SJCRH30 (cell line): ENCODE measurements at regions not wholly inside any gene's neighbourhood (a gene's known extent, or its start where the extent isn't known, plus 50 kb on each side); places are given as distances from the start of the nearest gene placed in this dataset.

Source experiments
- DNase-seq, 2 experiments: peaks; one replicate each; pipeline ENCODE4 v3.0.0-alpha.2; 2015 to 2020
- H3K27ac ChIP-seq: fragments of 250-450 bp; sonication (Bioruptor Pico); 2 replicates; pipeline ENCODE4 v1.5.1; 2020; ENCODE audit warnings: mild to moderate bottlenecking, moderate library complexity
- H3K27me3 ChIP-seq: fragments of 250-450 bp; sonication (Bioruptor Pico); 2 replicates; pipeline ENCODE4 v1.5.1; 2020; ENCODE audit warnings: mild to moderate bottlenecking, moderate library complexity
- H3K36me3 ChIP-seq: fragments of 250-450 bp; sonication (Bioruptor Pico); 2 replicates; pipeline ENCODE4 v1.5.1; 2020; ENCODE audit warnings: mild to moderate bottlenecking, moderate library complexity
- H3K4me1 ChIP-seq: fragments of 250-450 bp; sonication (Bioruptor Pico); 2 replicates; pipeline ENCODE4 v1.5.1; 2020; ENCODE audit warnings: mild to moderate bottlenecking, moderate library complexity
- H3K4me3 ChIP-seq: fragments of 250-450 bp; sonication (Bioruptor Pico); 2 replicates; pipeline ENCODE4 v1.5.1; 2020; ENCODE audit warnings: mild to moderate bottlenecking, moderate library complexity
- H3K9me3 ChIP-seq: fragments of 250-450 bp; sonication (Bioruptor Pico); replicated peaks from 2 replicates; pipeline ENCODE4 v1.5.1; 2020; ENCODE audit warnings: mild to moderate bottlenecking, moderate library complexity

- Histone ChIP-seq H3K4me1 (no peaks in the 10 kb centered on the region), H3K36me3 (no peaks in the 10 kb centered on the region), H3K27ac (no peak overlapping the region), H3K27me3 (no peaks in the 10 kb centered on the region), H3K4me3 (no peak overlapping the region), H3K9me3 (no peaks in the 10 kb centered on the region)
- peak in 1 of 2 experiments; percentile 5 for DNase-seq
These were observed 265.2 kb upstream of the PPP2R2D start for GRCh38 chr10:131635564-131636015.

- Histone ChIP-seq H3K4me1 (no peaks in the 10 kb centered on the region), H3K27me3 (no peaks in the 10 kb centered on the region), H3K27ac (no peak overlapping the region), H3K36me3 (no peaks in the 10 kb centered on the region), H3K9me3 (no peaks in the 10 kb centered on the region), H3K4me3 (no peak overlapping the region)
- no peak for DNase-seq
These were observed 264.7 kb upstream of the PPP2R2D start for GRCh38 chr10:131636116-131636515.

GRCh38 chr10:131636841-131637724 lies 263.7 kb upstream of the PPP2R2D start:
- no peak for DNase-seq
- H3K27ac ChIP-seq = no peak overlapping the region
- H3K36me3 ChIP-seq = no peaks in the 10 kb centered on the region
- no peaks in the 10 kb centered on the region for H3K27me3 ChIP-seq
- H3K4me3 ChIP-seq = no peak overlapping the region
- H3K4me1 ChIP-seq = no peaks in the 10 kb centered on the region
- H3K9me3 ChIP-seq = no peaks in the 10 kb centered on the region

- no peaks in the 10 kb centered on the region for H3K27me3 ChIP-seq
- H3K27ac ChIP-seq = no peak overlapping the region
- no peak for DNase-seq
- no peaks in the 10 kb centered on the region for H3K9me3 ChIP-seq
- H3K4me3 ChIP-seq = no peak overlapping the region
- H3K36me3 ChIP-seq = no peaks in the 10 kb centered on the region
- H3K4me1 ChIP-seq = no peaks in the 10 kb centered on the region
These were observed 262.5 kb upstream of the PPP2R2D start for GRCh38 chr10:131638049-131638879.

GRCh38 chr10:131638880-131639278 lies 261.9 kb upstream of the PPP2R2D start:
- Histone ChIP-seq H3K36me3 (no peaks in the 10 kb centered on the region), H3K4me1 (no peaks in the 10 kb centered on the region), H3K9me3 (no peaks in the 10 kb centered on the region), H3K27ac (no peak overlapping the region), H3K4me3 (no peak overlapping the region), H3K27me3 (no peaks in the 10 kb centered on the region)
- DNase-seq = no peak

GRCh38 chr10:131640045-131640644 lies 260.7 kb upstream of the PPP2R2D start:
- H3K27me3 ChIP-seq = no peaks in the 10 kb centered on the region
- no peak overlapping the region for H3K4me3 ChIP-seq
- no peaks in the 10 kb centered on the region for H3K36me3 ChIP-seq
- no peaks in the 10 kb centered on the region for H3K9me3 ChIP-seq
- H3K27ac ChIP-seq = no peak overlapping the region
- H3K4me1 ChIP-seq = no peaks in the 10 kb centered on the region
- no peak for DNase-seq

- H3K9me3 ChIP-seq = no peaks in the 10 kb centered on the region
- H3K4me1 ChIP-seq = no peaks in the 10 kb centered on the region
- H3K36me3 ChIP-seq = no peaks in the 10 kb centered on the region
- no peak overlapping the region for H3K27ac ChIP-seq
- no peaks in the 10 kb centered on the region for H3K27me3 ChIP-seq
- DNase-seq = no peak
- no peak overlapping the region for H3K4me3 ChIP-seq
These were observed 259.6 kb upstream of the PPP2R2D start for GRCh38 chr10:131641231-131641630.

GRCh38 chr10:131641898-131642297 lies 258.9 kb upstream of the PPP2R2D start:
- no peak for DNase-seq
- no peaks in the 10 kb centered on the region for H3K9me3 ChIP-seq
- no peaks in the 10 kb centered on the region for H3K36me3 ChIP-seq

GRCh38 chr10:131642966-131643365 lies 257.8 kb upstream of the PPP2R2D start:
- Histone ChIP-seq H3K9me3 (no peaks in the 10 kb centered on the region), H3K27ac (no peak overlapping the region), H3K27me3 (no peaks in the 10 kb centered on the region), H3K4me3 (no peak overlapping the region), H3K36me3 (no peaks in the 10 kb centered on the region), H3K4me1 (no peaks in the 10 kb centered on the region)
- DNase-seq = no peak

More at GRCh38 chr10:131641898-131642297, 258.9 kb upstream of the PPP2R2D start:
- Histone ChIP-seq H3K4me1 (no peaks in the 10 kb centered on the region), H3K4me3 (no peak overlapping the region), H3K27ac (no peak overlapping the region), H3K27me3 (no peaks in the 10 kb centered on the region)

GRCh38 chr10:131644289-131644688 lies 256.5 kb upstream of the PPP2R2D start:
- Histone ChIP-seq H3K9me3 (no peaks in the 10 kb centered on the region), H3K4me1 (no peaks in the 10 kb centered on the region), H3K27ac (no peak overlapping the region), H3K4me3 (no peak overlapping the region), H3K27me3 (no peaks in the 10 kb centered on the region), H3K36me3 (no peaks in the 10 kb centered on the region)
- DNase-seq = no peak

- Histone ChIP-seq H3K27ac (no peak overlapping the region), H3K27me3 (no peaks in the 10 kb centered on the region), H3K36me3 (no peaks in the 10 kb centered on the region), H3K4me1 (no peaks in the 10 kb centered on the region), H3K9me3 (no peaks in the 10 kb centered on the region), H3K4me3 (no peak overlapping the region)
- no peak for DNase-seq
These were observed 255.7 kb upstream of the PPP2R2D start for GRCh38 chr10:131644864-131645658.

- no peaks in the 10 kb centered on the region for H3K9me3 ChIP-seq
- no peak for DNase-seq
- no peak overlapping the region for H3K27ac ChIP-seq
- no peaks in the 10 kb centered on the region for H3K4me1 ChIP-seq
- no peaks in the 10 kb centered on the region for H3K36me3 ChIP-seq
- H3K27me3 ChIP-seq = no peaks in the 10 kb centered on the region
- no peak overlapping the region for H3K4me3 ChIP-seq
These were observed 255.1 kb upstream of the PPP2R2D start for GRCh38 chr10:131645756-131646155.

GRCh38 chr10:131646551-131647525 lies 254.0 kb upstream of the PPP2R2D start:
- no peak for DNase-seq
- no peaks in the 10 kb centered on the region for H3K4me1 ChIP-seq
- H3K36me3 ChIP-seq = no peaks in the 10 kb centered on the region
- no peak overlapping the region for H3K4me3 ChIP-seq
- H3K9me3 ChIP-seq = no peaks in the 10 kb centered on the region
- no peaks in the 10 kb centered on the region for H3K27me3 ChIP-seq
- no peak overlapping the region for H3K27ac ChIP-seq
